HL-60 (cell line): ENCODE measurements at regions not wholly inside any gene's neighbourhood (a gene's known extent, or its start where the extent isn't known, plus 50 kb on each side); places are given as distances from the start of the nearest gene placed in this dataset.

Experiments used
- GABPA ChIP-seq: IDR thresholded peaks from 2 replicates; pipeline ENCODE4 v1.6.1; 2012; ENCODE audit warnings: low read depth
- POLR2AphosphoS5 ChIP-seq: IDR thresholded peaks from 2 replicates; pipeline ENCODE4 v1.6.1; 2012; ENCODE audit warnings: low read depth
- TF ChIP-seq, protein P1 (sequence below): IDR thresholded peaks from one replicate; pipeline ENCODE4 v1.5.1; 2011; ENCODE audit warnings: low read length, control low read depth, inconsistent platforms; ENCODE audit not compliant: insufficient read depth
- TF ChIP-seq, protein P2 (sequence below): IDR thresholded peaks from 2 replicates; pipeline ENCODE4 v1.6.1; 2012; ENCODE audit warnings: low read depth; ENCODE audit not compliant: insufficient replicate concordance

DNA sequence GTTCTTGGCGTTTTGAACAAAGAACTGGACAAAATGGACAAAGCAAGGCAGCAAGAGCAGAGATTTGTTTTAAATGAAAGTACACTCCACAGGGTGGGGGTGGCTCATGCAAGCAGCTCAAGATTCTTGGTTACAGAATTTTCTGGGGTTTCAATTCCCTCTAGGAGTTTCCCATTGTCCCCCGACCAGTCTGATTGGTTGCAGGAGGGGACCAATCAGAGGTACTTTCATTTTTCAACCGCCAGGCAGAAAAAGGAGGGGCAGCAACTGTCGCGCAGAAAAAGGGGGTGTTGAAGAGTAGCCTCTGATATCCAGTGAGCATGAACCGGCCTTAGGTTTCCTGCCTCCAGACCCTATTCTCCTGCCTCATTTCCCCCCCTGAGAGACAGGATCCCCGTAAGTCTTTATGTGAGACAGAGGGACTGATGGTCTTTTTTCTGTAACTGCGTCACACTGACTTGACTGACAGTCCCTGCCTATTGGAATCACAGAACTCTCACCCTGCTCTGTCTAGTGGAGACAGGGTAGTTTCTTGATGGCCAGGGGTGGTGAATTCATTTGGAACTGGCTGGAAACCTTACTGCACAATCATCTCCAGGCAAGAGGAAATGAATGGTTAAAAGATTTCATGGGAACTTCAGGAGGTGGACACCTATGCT lies 59.4 kb upstream of the ALOX12 start:
- no peak for TF ChIP-seq POLR2AphosphoS5
- TF ChIP-seq, protein P1, sequence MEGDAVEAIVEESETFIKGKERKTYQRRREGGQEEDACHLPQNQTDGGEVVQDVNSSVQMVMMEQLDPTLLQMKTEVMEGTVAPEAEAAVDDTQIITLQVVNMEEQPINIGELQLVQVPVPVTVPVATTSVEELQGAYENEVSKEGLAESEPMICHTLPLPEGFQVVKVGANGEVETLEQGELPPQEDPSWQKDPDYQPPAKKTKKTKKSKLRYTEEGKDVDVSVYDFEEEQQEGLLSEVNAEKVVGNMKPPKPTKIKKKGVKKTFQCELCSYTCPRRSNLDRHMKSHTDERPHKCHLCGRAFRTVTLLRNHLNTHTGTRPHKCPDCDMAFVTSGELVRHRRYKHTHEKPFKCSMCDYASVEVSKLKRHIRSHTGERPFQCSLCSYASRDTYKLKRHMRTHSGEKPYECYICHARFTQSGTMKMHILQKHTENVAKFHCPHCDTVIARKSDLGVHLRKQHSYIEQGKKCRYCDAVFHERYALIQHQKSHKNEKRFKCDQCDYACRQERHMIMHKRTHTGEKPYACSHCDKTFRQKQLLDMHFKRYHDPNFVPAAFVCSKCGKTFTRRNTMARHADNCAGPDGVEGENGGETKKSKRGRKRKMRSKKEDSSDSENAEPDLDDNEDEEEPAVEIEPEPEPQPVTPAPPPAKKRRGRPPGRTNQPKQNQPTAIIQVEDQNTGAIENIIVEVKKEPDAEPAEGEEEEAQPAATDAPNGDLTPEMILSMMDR, result no peak
- TF ChIP-seq, protein P2, sequence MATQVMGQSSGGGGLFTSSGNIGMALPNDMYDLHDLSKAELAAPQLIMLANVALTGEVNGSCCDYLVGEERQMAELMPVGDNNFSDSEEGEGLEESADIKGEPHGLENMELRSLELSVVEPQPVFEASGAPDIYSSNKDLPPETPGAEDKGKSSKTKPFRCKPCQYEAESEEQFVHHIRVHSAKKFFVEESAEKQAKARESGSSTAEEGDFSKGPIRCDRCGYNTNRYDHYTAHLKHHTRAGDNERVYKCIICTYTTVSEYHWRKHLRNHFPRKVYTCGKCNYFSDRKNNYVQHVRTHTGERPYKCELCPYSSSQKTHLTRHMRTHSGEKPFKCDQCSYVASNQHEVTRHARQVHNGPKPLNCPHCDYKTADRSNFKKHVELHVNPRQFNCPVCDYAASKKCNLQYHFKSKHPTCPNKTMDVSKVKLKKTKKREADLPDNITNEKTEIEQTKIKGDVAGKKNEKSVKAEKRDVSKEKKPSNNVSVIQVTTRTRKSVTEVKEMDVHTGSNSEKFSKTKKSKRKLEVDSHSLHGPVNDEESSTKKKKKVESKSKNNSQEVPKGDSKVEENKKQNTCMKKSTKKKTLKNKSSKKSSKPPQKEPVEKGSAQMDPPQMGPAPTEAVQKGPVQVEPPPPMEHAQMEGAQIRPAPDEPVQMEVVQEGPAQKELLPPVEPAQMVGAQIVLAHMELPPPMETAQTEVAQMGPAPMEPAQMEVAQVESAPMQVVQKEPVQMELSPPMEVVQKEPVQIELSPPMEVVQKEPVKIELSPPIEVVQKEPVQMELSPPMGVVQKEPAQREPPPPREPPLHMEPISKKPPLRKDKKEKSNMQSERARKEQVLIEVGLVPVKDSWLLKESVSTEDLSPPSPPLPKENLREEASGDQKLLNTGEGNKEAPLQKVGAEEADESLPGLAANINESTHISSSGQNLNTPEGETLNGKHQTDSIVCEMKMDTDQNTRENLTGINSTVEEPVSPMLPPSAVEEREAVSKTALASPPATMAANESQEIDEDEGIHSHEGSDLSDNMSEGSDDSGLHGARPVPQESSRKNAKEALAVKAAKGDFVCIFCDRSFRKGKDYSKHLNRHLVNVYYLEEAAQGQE, result no peak
- no peak for TF ChIP-seq GABPA
